ENCODE measurements at regions not wholly inside any gene's neighbourhood (a gene's known extent, or its start where the extent isn't known, plus 50 kb on each side); places are given as distances from the start of the nearest gene placed in this dataset.
A peak's percentile ranks its signal among the peaks of the same experiment; 100 is the strongest.

GRCh38 chr19:32268381-32268780 is 77.0 kb upstream of the ZNF507 start:
- no peak for DNase-seq
- Histone ChIP-seq H3K4me3 (no peak overlapping the region), H3K4me1 (no peaks in the 10 kb centered on the region), H3K27me3 (peaks cover 0 to 17% (median 0%) of the 10 kb centered on the region in 4 donors), H3K36me3 (no peaks in the 10 kb centered on the region), H3K9me3 (no peaks in the 10 kb centered on the region), H3K27ac (no peak overlapping the region)
- no peak for TF ChIP-seq CTCF (IDR thresholded peaks at IDR 0.05)
- 79 to 84% methylated on average over 3 of the region's 3 CpGs for WGBS, 2 donors
- intact Hi-C loops (cut with DNase I): no loop called here

DNA sequence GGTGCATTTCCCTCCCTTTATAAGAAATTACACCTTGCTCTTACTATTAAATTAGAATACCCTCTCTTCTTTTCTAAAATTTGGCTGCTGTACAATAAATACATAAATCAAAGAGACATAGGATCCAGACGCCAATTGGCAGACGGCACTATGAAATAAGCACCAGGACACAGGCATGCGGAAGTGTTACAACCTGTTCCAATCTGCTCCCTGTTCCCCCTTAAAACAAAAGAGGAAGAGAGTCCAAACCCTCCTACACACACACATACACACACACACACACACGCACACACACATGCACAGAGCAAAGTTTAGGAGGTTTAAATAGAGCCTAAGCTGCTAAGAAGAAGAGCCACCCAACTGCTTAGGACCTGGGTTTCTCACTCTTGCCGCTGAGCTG is 75.6 kb upstream of the ZNF507 start:
- Histone ChIP-seq H3K9me3 (peaks cover 0 to 11% (median 0%) of the 10 kb centered on the region in 3 donors), H3K4me3 (no peak overlapping the region), H3K27ac (no peak overlapping the region), H3K27me3 (peaks cover 0 to 11% (median 0%) of the 10 kb centered on the region in 4 donors), H3K4me1 (no peaks in the 10 kb centered on the region), H3K36me3 (no peaks in the 10 kb centered on the region)
- no peak for DNase-seq
- 31 to 38% methylated on average over 5 of the region's 5 CpGs for WGBS, 2 donors
- TF ChIP-seq CTCF (IDR thresholded peaks at IDR 0.05) (no peak), POLR2A (IDR thresholded peaks at IDR 0.05) (no peak)
- intact Hi-C loops (cut with DNase I): no loop called here

DNA sequence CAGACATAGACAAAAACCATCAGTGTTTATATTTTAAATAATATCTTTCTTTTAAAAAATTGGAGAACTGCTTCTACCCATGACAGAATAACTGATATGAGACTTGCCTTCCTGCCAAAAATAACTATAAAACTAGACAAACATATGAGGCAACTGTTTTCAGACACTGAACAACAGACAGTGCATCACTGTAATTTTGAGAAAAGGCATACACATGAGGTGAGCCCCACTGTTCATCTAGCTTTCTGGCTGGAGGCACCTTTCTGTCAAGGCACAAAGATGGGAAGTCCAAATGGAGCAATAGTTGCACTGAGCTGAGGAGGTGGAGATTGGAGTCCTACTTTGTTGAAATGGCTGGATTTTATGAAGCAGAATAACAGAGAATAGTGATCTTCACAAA is 71.9 kb upstream of the ZNF507 start:
- peaks cover 0 to 11% (median 0%) of the 10 kb centered on the region in 3 donors for H3K9me3 ChIP-seq
- DNase-seq: no peak
- H3K36me3 ChIP-seq: no peaks in the 10 kb centered on the region
- TF ChIP-seq POLR2A (IDR thresholded peaks at IDR 0.05): no peak
- no peak for TF ChIP-seq CTCF (IDR thresholded peaks at IDR 0.05)
- H3K4me3 ChIP-seq: no peak overlapping the region
- H3K27ac ChIP-seq: no peak overlapping the region
- H3K4me1 ChIP-seq: no peaks in the 10 kb centered on the region
- intact Hi-C loops (cut with DNase I): no loop called here
- peaks cover 0 to 11% (median 0%) of the 10 kb centered on the region in 4 donors for H3K27me3 ChIP-seq

DNA sequence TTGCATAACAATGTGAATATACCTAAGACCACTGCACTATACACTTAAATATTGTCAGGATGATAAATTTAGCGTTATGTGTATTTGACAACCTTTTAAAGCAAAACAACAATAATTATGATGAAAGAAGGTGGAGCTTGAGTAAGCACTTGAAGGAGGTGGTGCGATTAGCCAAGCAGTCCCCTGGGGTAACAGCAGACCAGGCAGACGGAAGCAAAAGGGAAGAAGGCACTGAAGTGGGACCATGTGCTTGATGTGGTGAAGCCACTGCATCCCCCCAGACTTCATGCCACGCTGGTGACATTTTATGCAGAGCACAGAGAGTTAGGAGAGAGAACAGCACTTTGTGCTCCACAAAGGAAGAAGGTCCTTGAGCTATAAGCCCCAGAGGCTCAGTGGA is 58.3 kb upstream of the ZNF507 start:
- no peak for DNase-seq
- Histone ChIP-seq H3K9me3 (no peaks in the 10 kb centered on the region), H3K27me3 (peaks cover 0 to 30% (median 0%) of the 10 kb centered on the region in 4 donors), H3K4me1 (peaks cover 0 to 10% (median 0%) of the 10 kb centered on the region in 3 donors), H3K27ac (peak overlapping the region in 2 of 4 donors; percentile 13 to 14), H3K4me3 (no peak overlapping the region), H3K36me3 (no peaks in the 10 kb centered on the region)
- intact Hi-C loops (cut with DNase I): no loop called here
- no peak for TF ChIP-seq CTCF (IDR thresholded peaks at IDR 0.05)
- no peak for TF ChIP-seq POLR2A (IDR thresholded peaks at IDR 0.05)
- WGBS, 2 donors: 49 to 60% methylated on average over 4 of the region's 4 CpGs

DNA sequence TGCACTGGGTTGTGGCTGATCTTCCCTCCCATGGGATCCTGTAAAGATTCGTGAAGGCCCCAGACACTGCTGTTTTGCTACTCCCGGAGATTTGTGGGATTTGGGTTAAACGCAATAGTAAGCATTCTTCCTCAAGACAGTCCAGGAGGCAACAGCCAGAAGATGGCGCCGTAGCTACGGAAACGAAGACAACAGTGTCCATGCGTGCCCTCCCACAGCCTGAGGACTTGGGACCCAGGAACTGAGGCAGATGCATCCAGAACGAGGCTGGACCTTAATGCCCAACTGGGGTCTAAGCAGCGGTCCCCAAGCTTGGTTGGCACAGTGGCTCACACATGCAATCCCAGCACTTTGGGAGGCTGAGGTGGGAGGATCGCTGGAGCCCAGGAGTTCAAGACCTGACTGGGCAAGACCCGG is 57.6 kb upstream of the ZNF507 start:
- 28 to 29% methylated on average over 11 to 12 of the region's 12 CpGs for whole genome bisulfite sequencing, 2 donors
- TF ChIP-seq CTCF (IDR thresholded peaks at IDR 0.05) (peak in 4 of 6 experiments; percentile 19 to 46 (median 26)), POLR2A (IDR thresholded peaks at IDR 0.05) (no peak)
- intact Hi-C loops (cut with DNase I): no loop called here

More for the DNA sequence above, 57.6 kb upstream of the ZNF507 start:
- Histone ChIP-seq H3K4me3 (no peak overlapping the region), H3K27ac (peak overlapping the region in 1 of 4 donors; percentile 13), H3K9me3 (no peaks in the 10 kb centered on the region), H3K4me1 (peaks cover 0 to 10% (median 0%) of the 10 kb centered on the region in 3 donors), H3K36me3 (no peaks in the 10 kb centered on the region), H3K27me3 (peaks cover 0 to 27% (median 0%) of the 10 kb centered on the region in 4 donors)
- no peak for DNase-seq
